ENCODE measurements at regions not wholly inside any gene's neighbourhood (a gene's known extent, or its start where the extent isn't known, plus 50 kb on each side); places are given as distances from the start of the nearest gene placed in this dataset.
A peak's percentile ranks its signal among the peaks of the same experiment; 100 is the strongest.

- in situ Hi-C loops (cut with HindIII; ENCODE audit: extremely low pct_ligation_motif_present, low pct_unique_long_range_greater_than_20kb): no loop called here
- no peaks in the 10 kb centered on the region for H3K9me3 ChIP-seq (ENCODE audit: low read length)
- intact Hi-C loops (cut with micrococcal nuclease; ENCODE audit: unreplicated experiment): loop anchor here (5.0 to 10.0 kb wide), 2 partner anchors 242 to 325 kb away; no protein-coding TSS in a partner anchor
- no peak overlapping the region for H3K4me3 ChIP-seq (replicated peaks in 1 of 3; ENCODE audit: insufficient read depth in 1 of 3, low read depth in 2 of 3, low read length in 3 of 3)
- CTCF ChIA-PET (ENCODE audit: low intra/inter-chr PET ratio, low total read pairs): no interaction called here
- H3K9ac ChIP-seq (ENCODE audit: insufficient read depth, low read depth, low read length): no peak overlapping the region
- no peak for FAIRE-seq
- no peak for ATAC-seq
- no peaks in the 10 kb centered on the region for H3K27me3 ChIP-seq (ENCODE audit: control insufficient read depth in 1 of 2, insufficient read depth in 2 of 2, low read length in 2 of 2)
- TF ChIP-seq JDP2 (CRISPR knock-in tag; IDR thresholded peaks at IDR 0.05; ENCODE audit: borderline replicate concordance) (no peak), SRSF1 (optimal IDR thresholded peaks at IDR 0.05; ENCODE audit: low read depth, low read length) (no peak), ZNF282 (IDR thresholded peaks at IDR 0.05; ENCODE audit: partially characterized antibody) (no peak), HCFC1 (IDR thresholded peaks at IDR 0.05; ENCODE audit: low read depth, low read length) (no peak), NFIB (CRISPR knock-in tag; IDR thresholded peaks at IDR 0.05; ENCODE audit: borderline replicate concordance) (no peak), ZBTB7B (CRISPR knock-in tag; IDR thresholded peaks at IDR 0.05) (no peak), RFXAP (CRISPR knock-in tag; IDR thresholded peaks at IDR 0.05; ENCODE audit: borderline replicate concordance) (no peak), CHD4 (IDR thresholded peaks at IDR 0.05; ENCODE audit: borderline replicate concordance, low read length) (no peak), ISL2 (CRISPR knock-in tag; IDR thresholded peaks at IDR 0.05) (no peak), TIGD3 (CRISPR knock-in tag; IDR thresholded peaks at IDR 0.05; ENCODE audit: borderline replicate concordance) (no peak), ZFP91 (CRISPR knock-in tag; IDR thresholded peaks at IDR 0.05; ENCODE audit: borderline replicate concordance) (no peak), PHF5A (CRISPR knock-in tag; IDR thresholded peaks at IDR 0.05; ENCODE audit: low read depth, unreplicated experiment) (no peak), ZNF17 (CRISPR knock-in tag; IDR thresholded peaks at IDR 0.05) (no peak), ZNF878 (CRISPR knock-in tag; IDR thresholded peaks at IDR 0.05) (no peak)
- POLR2A ChIA-PET: no interaction called here
- H3K4me1 ChIP-seq (ENCODE audit: insufficient read depth, low read length): peaks cover 30% of the 10 kb centered on the region
- H3K4me2 ChIP-seq (ENCODE audit: low read depth, low read length): peak overlapping the region; percentile 44
- H3K36me3 ChIP-seq (replicated peaks in 1 of 2; ENCODE audit: control insufficient read depth in 1 of 2, insufficient read depth in 2 of 2, low read length in 2 of 2): no peaks in the 10 kb centered on the region
- BruUV-seq (replicated peaks): no TSS peak
- H3K27ac ChIP-seq (ENCODE audit: extremely low read length, insufficient read depth, low read length): no peak overlapping the region
- H2AFZ ChIP-seq (ENCODE audit: low read length): no peak overlapping the region
- no peaks in the 10 kb centered on the region for H3K79me2 ChIP-seq (ENCODE audit: insufficient read depth, low read length)
- DNase-seq (ENCODE audit: low spot score): no peak
- WGBS (ENCODE audit: low lambda C conversion rate): 75% methylated on average over 12 of the region's 12 CpGs
- no peaks in the 10 kb centered on the region for H4K20me1 ChIP-seq (ENCODE audit: insufficient read depth, low read length)
Measured at GRCh38 chr5:124907098-124907644, 160.7 kb upstream of the ZNF608 start.

Measured in HepG2 (cell line).